BE2C (cell line): ENCODE measurements at regions not wholly inside any gene's neighbourhood (a gene's known extent, or its start where the extent isn't known, plus 50 kb on each side); places are given as distances from the start of the nearest gene placed in this dataset.

ENCODE experiments used
- DNase-seq: peaks from one replicate; pipeline ENCODE4 v3.0.0-alpha.2; 2020
- H3K27me3 ChIP-seq: fragments of 250-450 bp; sonication (Bioruptor Pico); 2 replicates; pipeline ENCODE4 v1.5.1; 2020; ENCODE audit warnings: mild to moderate bottlenecking
- H3K36me3 ChIP-seq: fragments of 250-450 bp; sonication (Bioruptor Pico); 2 replicates; pipeline ENCODE4 v1.5.1; 2020; ENCODE audit warnings: mild to moderate bottlenecking
- H3K4me1 ChIP-seq: fragments of 250-450 bp; sonication (Bioruptor Pico); 2 replicates; pipeline ENCODE4 v1.5.1; 2020
- H3K4me3 ChIP-seq: 2 replicates; pipeline ENCODE4 v1.5.1; 2011; ENCODE audit warnings: low read depth, low read length
- H3K9me3 ChIP-seq: fragments of 250-450 bp; sonication (Bioruptor Pico); 2 replicates; pipeline ENCODE4 v1.5.1; 2020
- CTCF ChIP-seq: IDR thresholded peaks from 2 replicates; pipeline ENCODE4 v1.5.1; 2012; ENCODE audit warnings: mild to moderate bottlenecking, low read depth, low read length

- Histone ChIP-seq H3K4me1 (0 out of 2 replicates have a peak, but pooled peaks cover 4% of the 10 kb centered on the region), H3K27me3 (peaks cover 3% of the 10 kb centered on the region; the same call in 1 of the 2 replicates), H3K9me3 (no peaks in the 10 kb centered on the region), H3K4me3 (no peak overlapping the region), H3K36me3 (no peaks in the 10 kb centered on the region)
- DNase-seq: no peak
- TF ChIP-seq CTCF: no peak
These were observed 106.7 kb upstream of the HSD17B12 start for GRCh38 chr11:43573873-43574272.

- Histone ChIP-seq H3K9me3 (no peaks in the 10 kb centered on the region), H3K27me3 (peaks cover 3% of the 10 kb centered on the region; the same call in 1 of the 2 replicates), H3K4me1 (0 out of 2 replicates have a peak, but pooled peaks cover 4% of the 10 kb centered on the region), H3K36me3 (no peaks in the 10 kb centered on the region), H3K4me3 (no peak overlapping the region)
- no peak for DNase-seq
- TF ChIP-seq CTCF: no peak
These were observed 106.1 kb upstream of the HSD17B12 start for GRCh38 chr11:43574411-43574810.

GRCh38 chr11:43574949-43575912 is 105.3 kb upstream of the HSD17B12 start:
- 0 out of 2 replicates have a peak, but pooled peaks cover 4% of the 10 kb centered on the region for H3K4me1 ChIP-seq
- H3K27me3 ChIP-seq: peaks cover 3% of the 10 kb centered on the region; the same call in 1 of the 2 replicates
- peak overlapping the region; percentile 74 for H3K4me3 ChIP-seq
- no peaks in the 10 kb centered on the region for H3K9me3 ChIP-seq
- no peak for TF ChIP-seq CTCF
- DNase-seq: peak; percentile 78
- no peaks in the 10 kb centered on the region for H3K36me3 ChIP-seq

GRCh38 chr11:43575913-43576310 is 104.6 kb upstream of the HSD17B12 start:
- Histone ChIP-seq H3K9me3 (no peaks in the 10 kb centered on the region), H3K4me1 (0 out of 2 replicates have a peak, but pooled peaks cover 4% of the 10 kb centered on the region), H3K36me3 (no peaks in the 10 kb centered on the region), H3K27me3 (peaks cover 5% of the 10 kb centered on the region), H3K4me3 (peak overlapping the region; percentile 74)
- no peak for DNase-seq
- no peak for TF ChIP-seq CTCF

- Histone ChIP-seq H3K4me3 (peak overlapping the region; percentile 74), H3K4me1 (0 out of 2 replicates have a peak, but pooled peaks cover 4% of the 10 kb centered on the region), H3K9me3 (no peaks in the 10 kb centered on the region), H3K36me3 (no peaks in the 10 kb centered on the region), H3K27me3 (peaks cover 10% of the 10 kb centered on the region)
- DNase-seq: no peak
- no peak for TF ChIP-seq CTCF
These were observed 104.2 kb upstream of the HSD17B12 start for GRCh38 chr11:43576320-43576802.
